PFSK-1 (cell line): ENCODE measurements at regions not wholly inside any gene's neighbourhood (a gene's known extent, or its start where the extent isn't known, plus 50 kb on each side); places are given as distances from the start of the nearest gene placed in this dataset.

ENCODE experiments used
- FOXP2 ChIP-seq: optimal IDR thresholded peaks from 2 replicates; pipeline ENCODE3; 2011; ENCODE audit warnings: borderline replicate concordance, control low read depth, inconsistent platforms; ENCODE audit not compliant: insufficient read depth; ENCODE audit errors: extremely low read length, extremely low read depth
- POLR2AphosphoS5 ChIP-seq: IDR thresholded peaks from 2 replicates; pipeline ENCODE4 v1.6.1; 2012; ENCODE audit warnings: low read depth, mild to moderate bottlenecking, control low read depth, low read length, moderate library complexity
- REST ChIP-seq, 2 experiments: IDR thresholded peaks; 2 replicates each; pipeline versions ENCODE4 v1.6.1 to v1.8.0; 2011 to 2012; ENCODE audit warnings: low read depth in 2 of 2, low read length in 2 of 2, control low read depth in 1 of 2, inconsistent platforms in 1 of 2, mild to moderate bottlenecking in 1 of 2, moderate library complexity in 1 of 2; ENCODE audit not compliant: insufficient read depth in 1 of 2
- SIN3A ChIP-seq: IDR thresholded peaks from 2 replicates; pipeline ENCODE4 v1.6.1; 2012; ENCODE audit warnings: mild to moderate bottlenecking, low read length, moderate library complexity, borderline replicate concordance; ENCODE audit not compliant: insufficient read depth
- TAF1 ChIP-seq: IDR thresholded peaks from 2 replicates; pipeline ENCODE4 v1.6.1; 2012; ENCODE audit warnings: low read length, control low read depth, borderline replicate concordance; ENCODE audit not compliant: insufficient read depth

DNA sequence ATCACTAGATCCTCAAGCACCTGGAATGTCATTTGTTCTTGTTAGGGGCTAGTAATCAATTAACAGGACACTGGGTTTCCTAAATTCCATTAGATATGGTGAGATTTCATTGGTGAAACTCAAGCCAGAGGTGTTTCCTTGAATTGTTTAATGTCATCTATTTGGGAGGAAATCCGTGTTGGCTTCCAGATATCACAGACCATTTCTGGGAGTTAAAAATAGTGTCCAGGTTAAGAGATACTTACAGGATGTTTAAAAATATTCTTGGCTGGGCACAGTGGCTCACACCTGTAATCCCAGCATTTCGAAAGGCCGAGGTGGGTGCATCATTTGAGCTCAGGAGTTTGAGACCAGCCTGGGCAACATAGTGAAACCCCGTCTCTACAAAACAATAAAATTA is 688.3 kb upstream of the WWC1 start:
- TF ChIP-seq SIN3A (no peak), POLR2AphosphoS5 (no peak), REST (IDR thresholded peaks at IDR 0.05; ENCODE audit: insufficient read depth in 1 of 2, low read depth in 2 of 2, low read length in 2 of 2) (no peak), TAF1 (no peak), FOXP2 (no peak)

DNA sequence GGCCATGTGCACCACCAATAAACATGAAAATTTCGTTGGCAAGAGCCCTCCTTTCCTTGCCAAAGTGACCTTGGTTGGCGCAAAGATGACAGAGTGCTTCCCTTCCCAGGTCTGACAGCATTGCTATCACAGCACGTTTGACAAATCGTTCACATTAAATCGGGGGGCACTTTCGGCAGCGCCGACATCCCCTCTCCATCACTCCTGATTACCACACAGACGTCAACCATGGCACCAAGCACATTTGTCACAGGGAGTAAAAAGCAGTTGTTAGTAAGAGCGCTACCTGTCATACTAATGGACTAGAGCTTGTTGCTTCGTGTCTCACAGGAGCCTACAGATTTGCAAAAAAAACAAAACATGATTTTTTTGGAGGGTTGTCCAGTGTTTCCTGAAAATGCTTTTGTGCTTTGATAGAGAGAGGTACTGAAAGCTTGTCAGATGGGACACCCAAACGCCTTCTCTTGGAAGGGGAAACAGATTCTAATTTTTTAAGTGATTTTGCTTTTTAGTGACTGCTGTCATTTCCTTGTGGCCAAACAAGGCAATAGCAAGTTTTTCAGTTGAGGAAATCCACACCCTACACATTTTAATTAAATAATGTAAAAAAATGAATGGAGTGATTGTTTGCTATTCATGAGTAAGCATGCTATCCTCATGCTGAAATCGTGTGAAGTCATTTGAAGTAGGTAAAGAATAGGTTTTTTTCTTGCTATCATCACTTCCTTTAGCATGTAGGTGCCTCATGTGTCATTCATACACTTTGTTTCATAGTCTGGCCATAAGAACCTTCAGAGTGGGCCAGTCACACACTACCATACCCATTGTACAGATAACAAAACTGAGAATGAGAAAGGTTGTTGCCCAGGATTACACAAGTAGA is 682.8 kb upstream of the WWC1 start:
- TF ChIP-seq REST (IDR thresholded peaks at IDR 0.05; ENCODE audit: insufficient read depth in 1 of 2, low read depth in 2 of 2, low read length in 2 of 2), result no peak
- no peak for TF ChIP-seq TAF1
- no peak for TF ChIP-seq FOXP2
- TF ChIP-seq POLR2AphosphoS5, result no peak
- TF ChIP-seq SIN3A, result no peak

- no peak for TF ChIP-seq FOXP2
- TF ChIP-seq POLR2AphosphoS5, result no peak
- TF ChIP-seq REST (IDR thresholded peaks at IDR 0.05; ENCODE audit: insufficient read depth in 1 of 2, low read depth in 2 of 2, low read length in 2 of 2), result no peak
- no peak for TF ChIP-seq SIN3A
- no peak for TF ChIP-seq TAF1
Observed at GRCh38 chr5:167614294-167615021, 677.0 kb upstream of the WWC1 start.

- TF ChIP-seq TAF1, result no peak
- no peak for TF ChIP-seq FOXP2
- no peak for TF ChIP-seq POLR2AphosphoS5
- TF ChIP-seq SIN3A, result no peak
- no peak for TF ChIP-seq REST (IDR thresholded peaks at IDR 0.05; ENCODE audit: insufficient read depth in 1 of 2, low read depth in 2 of 2, low read length in 2 of 2)
Observed at GRCh38 chr5:167616043-167616890, 675.2 kb upstream of the WWC1 start.
